COR-L47 (cell line): ENCODE measurements at regions not wholly inside any gene's neighbourhood (a gene's known extent, or its start where the extent isn't known, plus 50 kb on each side); places are given as distances from the start of the nearest gene placed in this dataset.
"Not testable (repeated sequence)": the region's sequence is repeated elsewhere in the genome, so short reads cannot be mapped to it uniquely, and the experiment has no call there.

Source experiments
- DNase-seq: peaks from one replicate; lab custom pipeline; 2025; lab: John Stamatoyannopoulos, UW

DNA sequence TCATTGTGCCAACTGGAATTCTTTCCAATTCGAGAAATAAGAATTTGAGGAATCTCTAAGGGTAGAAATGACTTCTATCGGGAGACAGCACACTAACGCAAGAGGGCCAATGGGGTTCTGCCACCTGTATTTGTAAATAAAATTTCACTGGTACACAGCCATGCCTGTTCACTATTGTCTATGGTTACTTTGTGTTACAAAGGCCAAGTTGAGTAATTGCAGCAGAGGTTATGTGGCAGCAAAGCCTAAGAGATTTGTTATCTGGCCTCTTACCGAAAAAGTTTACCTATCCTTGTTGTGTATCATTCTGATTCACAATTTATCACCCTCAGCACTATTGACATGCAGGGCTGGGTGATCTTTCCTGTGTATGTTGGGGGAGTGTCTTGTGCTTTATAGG, 278.0 kb downstream of the KLF5 start:
- no peak for DNase-seq

DNA sequence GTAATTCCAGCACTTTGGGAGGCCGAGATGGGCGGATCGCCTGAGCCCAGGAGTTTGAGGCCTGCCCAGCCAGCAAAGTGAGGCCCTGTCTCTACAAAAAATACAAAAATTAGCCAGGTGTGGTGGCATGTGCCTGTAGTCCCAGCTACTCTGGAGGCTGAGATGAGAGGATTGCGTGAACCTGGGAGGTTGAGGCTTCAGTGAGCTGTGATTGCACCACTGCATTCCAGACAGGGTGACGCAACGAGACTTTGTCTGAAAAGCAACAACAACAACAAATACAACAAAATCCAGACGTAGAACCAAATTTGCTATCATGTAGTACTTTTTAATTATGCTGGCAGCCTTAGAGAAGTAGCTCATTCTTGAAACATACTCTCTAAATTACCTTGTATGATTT, 277.1 kb downstream of the KLF5 start:
- DNase-seq, result no peak

DNA sequence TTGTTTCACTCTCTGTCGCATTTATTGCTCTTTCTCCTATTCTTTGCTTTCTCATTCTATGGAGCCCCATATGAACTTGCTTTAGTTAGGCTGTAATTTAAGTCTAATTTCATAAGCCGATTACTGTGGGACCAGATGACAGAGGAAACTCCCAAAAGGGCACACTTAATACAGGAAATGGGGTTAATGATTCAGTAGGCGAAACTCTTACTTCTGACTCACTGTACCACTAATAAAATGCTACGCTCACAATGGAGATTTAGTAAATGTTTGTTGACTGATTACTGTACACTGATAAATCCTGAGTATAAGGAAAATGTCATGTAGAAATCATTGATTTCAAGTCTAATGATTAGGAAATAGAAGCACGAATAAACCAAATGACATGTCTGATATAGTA, 276.4 kb downstream of the KLF5 start:
- DNase-seq, result no peak

DNA sequence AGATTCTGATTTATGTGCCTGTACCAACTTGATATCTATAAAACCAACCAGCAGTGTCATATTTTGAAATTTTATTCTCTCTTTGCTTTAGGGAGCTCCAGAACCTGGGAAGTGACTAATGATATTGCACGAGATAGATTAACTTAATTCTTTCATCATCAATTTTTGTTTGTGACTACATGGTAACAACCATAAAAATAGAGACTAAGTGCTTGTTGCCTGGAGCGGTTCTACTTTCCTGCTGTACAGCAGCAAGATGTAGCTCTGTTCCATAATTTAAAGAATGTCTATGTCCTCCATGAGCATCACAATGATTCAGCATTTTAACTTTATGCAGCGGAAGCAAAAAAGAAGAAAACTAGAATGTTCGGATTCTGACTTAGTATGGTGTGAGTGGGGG, 275.6 kb downstream of the KLF5 start:
- no peak for DNase-seq

DNA sequence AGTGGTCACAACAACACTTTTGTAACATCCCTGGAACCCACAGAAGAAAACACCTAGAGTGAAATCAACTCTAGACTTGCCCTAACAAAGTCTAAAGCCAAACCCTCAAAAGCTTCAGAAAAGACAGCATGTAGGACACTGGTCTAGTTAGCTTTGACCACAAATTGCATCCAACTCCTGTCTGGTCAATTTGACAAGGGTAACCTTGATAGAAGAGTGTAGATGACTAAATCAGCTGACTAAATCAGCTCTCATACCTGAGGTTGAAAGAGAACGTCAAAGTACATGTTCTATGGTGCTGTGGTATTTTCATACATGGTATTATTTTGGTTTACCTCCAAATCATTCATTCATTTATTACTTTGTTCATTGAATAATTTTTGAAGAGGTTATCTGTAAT, 272.8 kb downstream of the KLF5 start:
- DNase-seq, result no peak

DNA sequence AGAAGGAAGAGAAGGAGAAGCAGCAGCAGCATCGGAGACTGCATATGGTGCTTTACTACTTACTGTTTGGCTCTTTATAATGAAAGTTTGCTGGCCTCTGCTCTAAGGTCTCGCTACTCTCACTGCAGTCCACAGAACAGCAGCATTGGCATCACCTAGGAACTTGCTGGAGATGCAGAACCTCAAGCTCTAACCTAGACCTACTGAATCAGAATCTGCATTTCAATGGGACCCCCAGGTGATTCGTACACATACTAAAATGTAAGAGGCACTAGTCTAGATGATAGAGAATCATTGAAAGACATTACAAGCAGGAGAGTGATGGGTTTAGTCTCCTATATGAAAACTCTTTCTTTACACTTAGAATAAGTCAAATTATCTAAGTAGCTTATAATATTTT, 270.6 kb downstream of the KLF5 start:
- DNase-seq, result no peak

DNA sequence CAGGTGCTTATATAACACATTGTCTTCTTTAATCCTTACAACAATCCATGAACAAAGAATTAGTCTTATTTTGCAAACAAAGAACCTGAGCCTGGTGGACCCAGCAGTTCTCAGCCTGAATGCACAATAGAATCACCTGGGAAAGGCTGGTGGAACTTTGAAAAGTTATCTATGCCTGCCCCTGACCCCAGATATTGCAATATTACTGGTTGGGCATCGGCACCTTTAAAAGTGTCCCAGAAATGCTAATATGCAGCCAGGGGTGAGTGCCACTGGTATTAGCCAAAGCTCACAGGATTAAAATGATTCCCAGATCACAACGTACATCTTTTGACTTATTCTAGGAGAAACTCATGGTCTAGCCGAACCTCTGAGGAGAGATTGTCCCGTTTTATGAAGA, 268.8 kb downstream of the KLF5 start:
- no peak for DNase-seq

DNA sequence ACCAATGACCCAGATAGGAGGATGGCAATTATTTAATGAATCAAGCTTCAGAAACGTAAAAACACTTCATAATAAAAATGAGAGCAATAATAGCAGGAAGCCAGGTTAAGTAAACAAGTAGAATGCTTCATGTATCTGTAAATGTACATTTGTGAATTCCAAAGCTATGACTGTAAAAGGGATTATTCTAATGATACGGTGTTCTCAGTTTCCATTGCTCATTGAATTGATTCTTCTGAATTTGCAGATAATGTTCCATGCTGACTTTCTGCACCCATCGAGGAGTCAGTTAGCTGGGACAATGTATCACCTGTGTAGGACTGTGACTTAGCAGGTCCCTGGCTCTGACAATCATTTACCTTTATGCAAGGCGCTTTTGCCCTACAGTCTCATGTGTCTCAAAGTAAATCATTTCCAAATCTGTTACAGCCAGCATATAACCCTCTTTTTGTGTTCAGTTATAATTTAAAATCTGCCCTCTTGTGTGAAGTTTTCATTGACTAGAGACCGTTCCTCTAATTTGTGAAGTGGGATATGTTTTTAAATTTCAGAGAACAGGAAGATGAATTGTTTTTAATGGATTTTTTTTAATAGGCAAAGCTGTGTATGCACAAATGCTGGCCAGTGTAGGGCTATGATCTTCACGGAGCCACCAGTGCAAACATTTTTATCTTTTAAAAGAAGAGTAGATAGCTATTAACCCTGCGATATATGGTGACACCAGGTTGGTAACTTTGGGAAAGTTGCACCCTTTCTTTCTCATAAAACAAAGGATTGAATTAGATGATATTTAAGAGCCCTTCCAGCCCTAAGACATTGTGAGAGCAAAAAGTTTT, 267.1 kb downstream of the KLF5 start:
- DNase-seq, result no peak

DNA sequence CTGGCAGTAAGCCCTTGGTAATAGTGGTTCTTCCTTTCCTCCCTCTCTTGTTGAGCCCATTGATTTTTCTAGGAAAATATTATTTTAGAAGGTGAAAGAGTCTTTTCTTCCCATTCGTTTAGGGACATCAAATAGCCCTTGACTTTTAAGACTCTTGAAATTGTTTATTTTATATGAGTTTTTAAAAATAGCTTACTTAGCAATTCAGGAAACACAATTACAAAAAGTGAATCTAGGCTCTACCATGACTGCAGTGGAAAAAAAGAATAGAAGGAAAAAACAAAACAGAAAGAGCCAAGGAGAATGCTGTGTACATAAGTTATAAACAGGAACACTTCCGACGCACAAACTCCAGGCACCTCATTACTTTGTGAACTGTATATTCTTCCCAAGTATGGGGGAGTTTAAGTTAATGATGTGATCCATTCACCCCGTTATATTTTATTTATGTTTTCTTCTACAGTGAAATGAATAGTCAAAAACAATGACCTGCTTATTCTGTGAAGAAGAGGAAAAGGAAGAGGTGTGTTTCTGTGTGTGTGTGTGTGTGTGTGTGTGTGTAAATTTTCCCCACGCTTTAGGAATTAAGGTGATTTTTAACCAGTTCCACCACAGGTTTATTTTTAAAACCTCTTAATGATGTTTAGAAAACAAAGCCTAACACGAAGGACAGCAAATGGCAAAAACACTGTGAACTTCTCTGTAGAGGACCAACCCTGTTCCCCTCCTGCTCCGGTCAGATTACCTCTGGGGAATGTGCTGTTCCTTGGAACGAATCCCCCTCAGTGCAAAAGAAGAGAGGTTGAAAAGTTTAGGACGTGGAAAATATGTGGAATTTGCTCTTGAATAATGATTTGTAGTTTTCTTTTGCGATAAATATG, 266.3 kb downstream of the KLF5 start:
- no peak for DNase-seq

DNA sequence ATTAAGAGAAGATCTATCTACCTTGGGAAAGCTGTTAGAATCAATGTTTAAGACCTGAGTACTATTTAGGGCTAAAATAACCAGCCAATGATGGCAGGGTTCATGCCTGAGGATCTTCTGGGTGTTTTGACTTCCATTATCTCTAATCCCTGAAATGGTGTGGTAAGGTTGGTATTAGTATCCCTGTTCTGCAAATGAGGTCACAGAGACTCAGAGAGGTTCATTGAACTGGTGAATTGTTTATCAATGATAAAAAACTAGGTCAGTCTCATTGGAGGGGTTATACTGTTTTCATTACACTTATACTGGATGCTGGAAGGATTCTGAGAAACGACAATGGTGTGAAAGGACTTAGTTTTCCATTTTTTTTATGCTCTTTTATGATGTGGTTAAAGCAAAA, 264.8 kb downstream of the KLF5 start:
- no peak for DNase-seq

DNA sequence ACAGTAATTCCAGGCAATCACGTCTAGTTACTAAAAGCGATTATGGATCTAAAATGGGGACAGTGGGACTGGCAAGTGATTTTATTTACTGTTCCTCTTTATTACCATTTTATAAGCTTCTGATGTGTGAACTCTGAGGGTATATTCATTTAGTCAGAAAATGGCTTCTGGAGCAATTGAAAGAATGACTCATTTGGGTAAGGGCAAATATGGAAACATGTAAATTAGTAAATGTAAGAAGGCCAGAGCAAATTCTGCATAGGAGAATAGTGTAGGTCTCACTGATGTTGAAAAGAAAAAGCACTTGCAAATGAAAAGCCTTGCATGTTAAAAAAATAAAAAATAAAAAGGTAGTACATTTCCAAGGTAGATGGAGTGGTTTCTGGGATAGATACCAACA, 262.2 kb downstream of the KLF5 start:
- no peak for DNase-seq

DNA sequence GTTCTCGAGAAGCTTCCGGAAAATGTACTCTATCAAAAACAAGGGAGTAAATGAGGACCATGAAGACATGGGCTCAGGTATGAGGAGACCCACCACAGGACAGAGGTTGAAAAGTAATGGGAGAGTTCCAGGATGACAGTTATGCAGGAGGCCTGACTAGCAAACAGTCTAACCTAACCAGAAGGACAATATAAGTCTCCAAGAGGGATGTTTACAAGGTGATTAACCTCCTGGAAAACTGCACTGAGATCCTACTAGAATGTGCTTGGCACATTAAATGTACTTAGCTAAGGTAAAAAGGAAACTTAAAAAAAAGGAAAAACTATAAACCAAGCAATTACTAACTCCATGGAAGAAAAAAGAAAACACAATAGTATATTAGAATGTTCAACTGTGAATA, 258.3 kb downstream of the KLF5 start:
- DNase-seq, result no peak

DNA sequence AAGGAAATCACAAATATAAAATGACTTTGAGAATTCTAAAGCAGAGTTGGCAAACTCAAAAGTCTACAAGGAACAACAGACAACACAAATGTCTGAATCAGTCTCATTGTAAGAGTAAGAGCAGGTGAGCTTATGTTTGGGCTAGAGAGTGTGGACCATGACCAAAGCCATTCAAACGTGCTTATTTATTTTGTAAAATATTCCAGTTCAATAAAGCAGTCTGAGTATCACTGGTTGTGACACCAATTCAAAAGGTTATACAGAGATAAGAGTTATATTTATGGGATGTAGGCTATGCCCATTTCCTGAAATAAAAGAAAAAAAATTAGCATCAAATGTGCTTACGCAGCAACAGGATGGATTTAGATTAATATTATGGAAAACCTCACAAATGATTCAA, 251.6 kb downstream of the KLF5 start:
- DNase-seq, result no peak

DNA sequence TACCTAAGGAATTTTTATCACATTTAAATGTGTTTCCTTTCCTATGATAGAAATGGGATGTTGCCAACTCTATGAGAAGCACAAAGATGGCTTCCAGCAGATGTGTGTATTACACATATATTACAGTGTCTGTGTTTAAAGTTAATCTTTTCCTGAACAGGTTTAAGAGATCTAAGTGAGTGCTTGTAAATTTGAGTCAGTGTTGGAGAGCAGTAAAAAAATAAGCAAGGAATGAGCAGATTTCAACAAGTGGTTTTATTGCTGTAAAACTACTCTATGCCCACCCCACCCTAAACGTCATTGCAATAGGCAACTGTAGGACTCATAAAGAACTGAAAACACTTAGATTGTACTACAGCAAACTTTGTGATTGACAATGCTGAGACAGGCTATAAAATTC, 248.7 kb downstream of the KLF5 start:
- no peak for DNase-seq

DNA sequence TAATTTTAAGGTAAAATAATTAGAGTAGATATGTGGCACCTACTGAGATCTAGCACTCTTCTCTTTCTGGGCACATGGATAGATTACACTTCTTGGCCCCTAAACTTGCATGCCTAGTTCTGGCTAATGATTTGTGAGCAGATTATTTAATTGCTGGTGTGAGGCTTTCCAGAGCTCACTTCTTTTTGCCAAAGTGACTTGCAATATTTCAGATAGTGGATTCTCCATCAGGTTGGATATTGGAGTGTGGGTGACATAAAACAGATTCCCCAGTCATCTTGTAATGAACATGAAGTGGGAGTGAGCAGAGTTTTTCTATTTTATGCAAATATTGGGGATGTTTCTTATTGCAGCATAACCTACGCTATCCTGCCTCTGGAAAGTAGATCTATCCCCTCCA, 247.9 kb downstream of the KLF5 start:
- no peak for DNase-seq

DNA sequence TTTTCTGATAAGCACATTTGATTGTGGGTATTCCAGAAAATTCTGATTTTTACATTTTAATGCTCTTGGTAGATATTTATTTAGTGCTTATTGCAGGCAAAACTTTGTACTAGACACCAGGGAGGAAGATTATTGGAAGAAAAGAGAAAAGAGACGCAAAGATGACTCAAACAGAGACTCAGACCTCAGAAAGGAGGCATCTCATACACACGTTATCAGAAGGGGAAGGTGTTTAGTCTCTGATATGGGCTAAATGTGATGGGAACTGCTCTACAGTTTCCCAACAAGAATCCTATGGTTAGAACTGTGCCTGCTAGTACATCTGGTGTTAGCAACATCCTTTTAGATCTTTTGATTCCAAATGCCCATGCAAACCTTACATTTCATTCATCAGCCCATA, 245.6 kb downstream of the KLF5 start:
- no peak for DNase-seq

DNA sequence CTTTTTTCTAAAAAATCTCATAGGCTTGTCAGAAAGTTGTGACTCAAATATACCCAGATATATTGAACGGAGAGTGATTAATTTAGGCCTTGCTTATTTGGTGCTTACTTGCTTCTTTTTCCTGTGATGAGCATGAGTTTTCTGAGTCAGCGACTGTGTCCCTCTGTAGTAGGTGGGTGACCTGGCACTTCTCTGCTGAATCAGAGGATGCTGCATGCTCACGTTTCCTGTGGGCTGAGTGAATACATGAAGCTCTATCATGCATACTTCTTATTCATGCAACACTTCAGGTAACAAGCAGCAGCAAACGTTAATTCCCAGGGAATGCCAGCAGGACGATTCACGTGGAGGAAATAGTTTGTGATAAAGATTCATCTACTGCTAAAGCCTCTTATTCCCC, 245.0 kb downstream of the KLF5 start:
- DNase-seq, result no peak

DNA sequence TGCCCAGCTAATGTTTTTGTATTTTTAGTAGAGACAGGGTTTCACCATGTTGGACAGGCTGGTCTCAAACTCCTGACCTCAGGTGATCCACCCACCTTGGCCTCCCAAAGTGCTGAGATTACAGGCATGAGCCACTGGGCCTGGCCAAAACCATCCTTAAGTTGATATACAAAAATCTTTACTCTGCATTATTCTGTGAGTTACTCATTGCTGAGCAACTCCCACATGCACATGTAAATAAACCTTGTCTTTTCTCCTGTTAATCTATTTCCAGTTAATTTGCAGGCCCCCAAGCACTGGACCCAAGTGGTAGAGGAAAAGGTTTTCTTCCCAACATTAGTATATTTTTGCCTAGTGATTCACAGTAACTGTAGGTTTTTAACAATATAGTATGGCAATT, 242.8 kb downstream of the KLF5 start:
- not testable (repeated sequence) for DNase-seq

DNA sequence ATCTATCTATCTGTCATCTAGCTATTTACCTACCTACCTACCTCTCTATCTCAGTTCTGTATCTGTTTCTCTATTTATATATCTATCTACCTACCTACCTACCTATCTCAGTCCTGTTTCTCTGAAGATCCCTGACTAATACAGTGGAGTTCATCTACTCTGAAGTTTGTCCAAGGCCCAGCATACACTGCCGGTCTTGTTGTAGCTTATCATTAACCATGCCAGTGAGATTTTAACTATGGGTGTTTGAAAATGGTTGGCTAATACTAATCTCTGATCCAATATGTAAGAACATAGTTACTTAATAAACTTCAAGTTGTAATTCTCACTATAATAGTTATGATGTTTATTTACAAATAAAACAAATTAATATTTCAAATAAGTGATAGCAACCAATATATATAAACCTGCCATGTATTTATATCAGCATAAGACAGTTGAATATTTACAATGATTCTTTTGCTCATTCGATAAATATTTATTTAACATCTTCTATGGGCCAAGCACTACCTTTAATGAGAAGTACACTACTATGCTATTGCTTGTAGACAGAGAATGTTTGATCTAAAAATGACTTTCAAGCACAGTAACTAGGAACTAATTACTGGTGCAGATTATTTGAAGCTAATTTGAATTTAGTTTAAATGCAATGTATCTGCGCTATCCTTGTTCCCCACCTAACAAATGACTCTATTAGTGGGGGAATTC, 242.1 kb downstream of the KLF5 start:
- DNase-seq, result no peak

DNA sequence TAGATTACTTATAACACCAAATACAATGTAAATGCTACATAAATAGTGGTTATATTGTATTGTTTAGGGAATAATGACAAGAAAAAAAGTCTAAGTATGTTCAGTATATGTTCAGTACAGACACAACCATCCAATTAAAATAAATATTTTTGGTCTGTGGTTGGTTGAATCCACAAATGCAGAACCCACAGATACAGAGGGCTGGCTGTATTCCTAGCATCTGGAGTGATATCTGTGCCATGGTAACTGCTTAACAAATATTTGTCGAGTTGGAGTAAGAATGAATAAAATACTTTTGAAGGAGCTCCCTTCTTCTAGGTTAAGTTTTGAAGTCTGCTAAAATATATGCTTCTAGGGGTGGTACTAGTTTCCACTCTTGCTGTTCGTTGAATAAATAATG, 241.0 kb downstream of the KLF5 start:
- DNase-seq, result no peak

DNA sequence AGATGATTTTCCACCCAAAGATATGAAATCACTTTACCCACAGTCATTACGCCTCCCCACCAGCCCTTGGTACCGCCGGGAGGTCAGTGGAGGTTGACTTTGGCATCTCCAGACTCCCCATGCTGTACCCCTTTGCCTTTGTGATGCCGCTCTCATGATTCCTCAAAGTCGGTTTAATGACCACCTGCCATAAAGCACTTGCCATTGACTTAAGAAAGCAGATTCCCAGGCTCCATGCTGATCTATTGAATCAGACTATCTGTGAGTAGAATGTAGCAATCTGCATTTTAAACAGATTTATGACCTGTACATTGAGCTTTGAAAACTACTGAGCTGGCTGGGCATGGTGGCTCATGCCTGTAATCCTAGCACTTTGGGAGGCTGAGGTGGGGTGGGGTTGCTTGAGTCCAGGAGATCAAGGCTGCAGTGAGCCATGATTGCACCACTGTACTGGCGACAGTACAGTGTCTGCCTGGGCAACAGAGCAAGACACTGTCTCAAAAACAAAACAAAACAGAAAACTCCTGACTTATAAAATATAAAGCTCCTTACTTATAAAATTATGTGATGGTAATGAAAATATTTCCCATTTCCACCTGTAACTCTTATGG, 235.2 kb downstream of the KLF5 start:
- DNase-seq, result no peak

DNA sequence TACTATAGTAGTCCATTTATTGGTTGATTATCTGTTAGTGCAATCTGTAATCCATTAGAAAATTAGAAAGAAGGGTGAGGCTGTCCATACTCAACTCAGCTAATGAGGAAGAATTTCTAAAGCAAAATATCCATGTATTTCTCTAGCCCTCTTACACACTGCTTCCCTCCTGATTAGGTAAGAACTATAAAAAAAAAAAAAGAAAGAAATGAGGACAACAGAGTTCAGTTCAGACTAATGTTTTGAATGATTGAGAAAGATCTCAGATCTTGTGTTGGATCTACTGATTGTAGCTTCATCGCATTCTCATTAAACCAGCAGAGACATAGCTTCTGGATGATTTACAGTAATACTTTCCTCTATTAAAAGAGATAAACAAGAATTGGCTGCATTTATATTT, 233.3 kb downstream of the KLF5 start:
- no peak for DNase-seq
